Stimulated activated CD8-positive, alpha-beta memory T cell treated with anti-CD3 and anti-CD28 coated beads, Interleukin-15, amount 100 ng/mL, for 4 hours (primary cell): ENCODE measurements at regions not wholly inside any gene's neighbourhood (a gene's known extent, or its start where the extent isn't known, plus 50 kb on each side); places are given as distances from the start of the nearest gene placed in this dataset.

ENCODE experiments used
- DNase-seq, 2 donors: peaks; one replicate each; pipeline ENCODE4 v3.0.0-alpha.2; 2020; ENCODE audit warnings: low read depth in 2 of 2

- DNase-seq: no peak
These were observed 413.1 kb downstream of the PTPRU start for GRCh38 chr1:29649189-29650040.

GRCh38 chr1:29648798-29649188 lies 412.5 kb downstream of the PTPRU start:
- DNase-seq: no peak

- no peak for DNase-seq
These were observed 411.7 kb downstream of the PTPRU start for GRCh38 chr1:29648026-29648425.

GRCh38 chr1:29647581-29647980 lies 411.3 kb downstream of the PTPRU start:
- DNase-seq: no peak

DNA sequence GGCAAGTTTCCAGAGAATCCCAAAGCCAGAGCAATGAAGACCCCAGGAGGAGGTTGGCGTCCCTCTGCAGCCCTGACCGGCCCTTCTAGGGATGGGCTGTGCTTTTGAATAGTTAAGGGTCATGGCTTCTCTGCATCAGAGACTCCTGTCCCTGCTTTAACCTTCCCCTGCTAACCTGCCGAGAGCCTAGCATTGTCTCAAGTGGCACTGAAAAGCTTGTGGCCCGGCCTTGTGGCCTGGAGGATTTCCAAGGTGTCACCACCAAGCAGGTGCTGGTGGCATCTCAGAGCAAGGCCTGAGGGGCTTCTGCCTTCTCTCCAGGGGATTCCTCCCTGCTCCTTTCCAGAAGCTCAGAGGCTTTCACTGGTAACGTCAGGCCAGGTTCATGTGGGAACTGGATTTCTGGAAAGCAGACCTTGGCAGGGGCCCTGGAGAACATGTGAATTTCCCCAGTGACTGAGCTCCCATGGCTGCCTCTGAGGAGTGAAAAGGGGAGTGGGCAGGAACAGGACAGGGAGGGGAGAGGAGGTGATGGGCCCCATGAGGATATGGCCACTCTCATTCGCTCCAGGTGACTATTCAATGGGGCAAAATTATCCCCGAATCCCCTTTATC lies 409.9 kb downstream of the PTPRU start:
- DNase-seq: no peak

DNA sequence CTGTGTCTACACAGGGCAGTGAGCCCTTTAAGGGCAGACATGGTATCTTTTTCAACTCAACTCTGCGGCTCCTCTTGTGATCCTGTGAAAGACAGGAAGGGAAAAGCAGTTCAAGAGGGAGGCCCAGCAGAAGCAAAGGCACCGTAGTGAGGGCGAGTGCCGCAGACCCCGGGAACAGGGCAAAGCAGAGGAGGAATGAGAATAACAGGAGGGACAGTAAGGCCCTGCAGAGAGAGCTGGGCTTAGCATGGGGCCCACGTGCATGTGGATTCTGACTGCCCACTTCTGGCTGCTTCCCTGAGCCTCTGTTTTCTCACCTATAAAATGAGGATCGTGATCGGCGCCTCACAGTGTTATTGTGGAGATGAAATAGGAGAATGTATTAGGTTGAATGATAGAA lies 409.3 kb downstream of the PTPRU start:
- no peak for DNase-seq

GRCh38 chr1:29644812-29645211 lies 408.5 kb downstream of the PTPRU start:
- DNase-seq: no peak

GRCh38 chr1:29643838-29644440 lies 407.6 kb downstream of the PTPRU start:
- DNase-seq: no peak

- no peak for DNase-seq
These were observed 407.0 kb downstream of the PTPRU start for GRCh38 chr1:29643281-29643680.

- DNase-seq: no peak
These were observed 406.2 kb downstream of the PTPRU start for GRCh38 chr1:29642519-29642918.

DNA sequence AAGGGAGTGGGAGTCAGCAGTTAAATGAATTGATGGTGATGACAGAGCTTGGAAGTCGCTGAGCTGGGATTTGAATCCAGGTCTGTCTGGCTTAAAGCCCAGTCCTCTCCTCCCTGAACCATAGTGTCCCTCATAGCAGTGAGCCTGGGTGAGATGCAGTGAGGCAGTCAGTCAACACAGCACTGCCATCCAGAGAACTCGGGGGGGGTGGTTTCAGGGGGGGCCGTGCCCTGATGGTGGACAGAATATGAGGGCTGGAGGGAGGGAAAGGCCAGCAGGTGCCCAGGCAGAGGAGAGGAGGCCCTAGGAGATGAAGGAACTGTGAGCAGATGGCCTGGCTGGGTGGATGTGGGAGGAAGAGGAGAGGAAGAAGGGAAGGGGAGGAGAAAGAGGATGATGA lies 405.6 kb downstream of the PTPRU start:
- no peak for DNase-seq

GRCh38 chr1:29640428-29640785 lies 404.1 kb downstream of the PTPRU start:
- DNase-seq: no peak

GRCh38 chr1:29639741-29640427 lies 403.6 kb downstream of the PTPRU start:
- DNase-seq: no peak

GRCh38 chr1:29639156-29639736 lies 402.9 kb downstream of the PTPRU start:
- DNase-seq: no peak

DNA sequence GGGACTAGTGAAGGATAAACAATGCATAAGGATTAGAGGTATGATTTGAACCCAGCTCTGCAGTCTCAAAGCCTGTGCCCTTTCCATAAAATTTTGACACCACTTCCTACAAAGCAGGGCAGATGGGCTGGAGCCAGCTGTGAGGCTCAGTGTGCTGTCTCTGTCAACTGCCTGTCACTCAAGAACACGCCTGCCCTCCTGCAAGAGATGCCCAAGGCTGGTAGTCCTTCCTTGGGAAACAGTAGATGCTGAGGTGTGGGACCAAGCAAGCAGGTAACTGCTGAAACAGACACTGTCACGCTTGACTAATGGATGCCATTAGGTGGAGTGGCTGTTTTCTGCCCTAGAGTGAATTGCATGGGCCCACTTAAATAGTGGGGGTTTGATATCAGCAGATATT lies 402.0 kb downstream of the PTPRU start:
- DNase-seq: no peak

DNA sequence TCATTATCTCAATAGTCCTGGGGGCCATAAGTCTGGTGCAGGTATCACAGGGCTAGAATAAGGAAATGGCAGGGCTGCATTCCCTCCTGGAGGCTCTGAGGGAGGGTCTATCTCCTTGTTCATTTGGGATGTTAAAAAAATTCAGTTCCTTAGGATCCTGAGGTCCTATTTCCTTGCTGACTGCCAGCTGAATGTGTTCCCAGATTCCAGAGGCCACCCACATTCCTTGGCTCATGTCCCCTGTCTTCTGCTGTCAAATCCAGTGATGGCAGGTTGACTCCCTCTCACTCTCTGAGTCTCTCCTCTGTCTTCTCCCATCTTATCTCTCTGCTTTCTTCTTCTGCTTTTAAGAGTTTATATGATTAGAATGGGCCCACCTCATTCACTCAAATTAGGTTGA lies 400.6 kb downstream of the PTPRU start:
- no peak for DNase-seq

DNA sequence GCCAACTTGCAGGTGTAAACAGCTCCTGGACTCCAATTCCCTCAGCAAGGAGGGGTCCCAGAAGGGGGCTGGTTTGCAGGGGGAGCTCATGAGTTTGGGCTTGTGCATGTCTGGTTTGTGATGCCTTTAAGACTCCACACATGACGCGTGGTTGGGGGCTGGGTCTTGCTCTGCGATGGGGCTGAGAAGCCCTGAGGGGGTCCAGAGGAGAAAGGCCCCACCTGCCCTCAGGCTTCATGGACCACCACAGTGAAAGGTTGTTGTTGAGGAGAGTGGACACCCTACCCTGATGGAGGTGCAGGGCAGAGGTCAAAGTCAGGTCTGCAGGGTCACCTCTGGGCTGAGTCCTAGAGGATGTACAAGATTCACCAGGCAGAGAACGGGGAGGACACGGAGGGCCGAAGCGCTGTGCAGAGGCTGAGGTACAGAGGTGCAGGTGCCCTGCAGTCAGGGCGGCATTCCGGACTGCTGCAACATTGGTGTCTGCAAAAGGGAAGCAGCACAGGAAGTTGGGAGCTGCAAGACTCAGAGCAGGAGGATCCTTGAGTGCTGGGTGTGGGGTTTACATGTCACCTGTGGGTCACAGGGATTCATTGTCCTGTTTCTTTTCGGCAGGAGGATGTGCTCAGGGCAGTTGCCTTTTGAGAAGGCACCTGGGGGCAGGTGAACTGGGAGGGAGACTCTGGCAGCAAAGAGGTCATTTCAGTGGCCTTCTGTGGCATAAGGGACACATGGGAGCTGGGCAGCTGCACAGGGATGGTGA lies 399.4 kb downstream of the PTPRU start:
- DNase-seq: no peak

- DNase-seq: no peak
These were observed 398.5 kb downstream of the PTPRU start for GRCh38 chr1:29634746-29635335.

- no peak for DNase-seq
These were observed 398.0 kb downstream of the PTPRU start for GRCh38 chr1:29634324-29634723.

GRCh38 chr1:29633771-29634170 lies 397.4 kb downstream of the PTPRU start:
- no peak for DNase-seq
